Fibroblast of lung (primary cell): ENCODE measurements at regions not wholly inside any gene's neighbourhood (a gene's known extent, or its start where the extent isn't known, plus 50 kb on each side); places are given as distances from the start of the nearest gene placed in this dataset.

Source experiments
- DNase-seq, 2 donors: peaks; one replicate each; pipeline versions ENCODE4 v3.0.0 to v3.0.0-alpha.2; 2010; ENCODE audit warnings: low read depth in 2 of 2
- H2AFZ ChIP-seq: 2 replicates; pipeline ENCODE4 v1.5.1; 2012; ENCODE audit warnings: low read length, control low read depth, inconsistent platforms
- H3K27ac ChIP-seq: 2 replicates; pipeline ENCODE4 v1.5.1; 2011; ENCODE audit warnings: low read length, control low read depth; ENCODE audit not compliant: insufficient read depth
- H3K27me3 ChIP-seq: 2 replicates; pipeline ENCODE4 v1.5.1; 2011; ENCODE audit warnings: mild to moderate bottlenecking, low read length; ENCODE audit not compliant: control insufficient read depth, insufficient read depth
- H3K36me3 ChIP-seq: 2 replicates; pipeline ENCODE4 v1.5.1; 2011; ENCODE audit warnings: low read length; ENCODE audit not compliant: control insufficient read depth, insufficient read depth
- H3K4me1 ChIP-seq: 2 replicates; pipeline ENCODE4 v1.5.1; 2011; ENCODE audit warnings: low read length; ENCODE audit not compliant: control insufficient read depth, insufficient read depth; ENCODE audit errors: extremely low read depth
- H3K4me2 ChIP-seq: 2 replicates; pipeline ENCODE4 v1.5.1; 2011; ENCODE audit warnings: low read length, control low read depth; ENCODE audit not compliant: insufficient read depth; ENCODE audit errors: extremely low read depth
- H3K4me3 ChIP-seq, 4 experiments: fragments of 200-600 bp in 1 of 4; sonication (generic) in 1 of 4; replicated peaks in 1 of 4; 2 replicates each; pipeline ENCODE4 v1.5.1; 2011 to 2016; ENCODE audit warnings: low read length in 4 of 4, low read depth in 3 of 4, mild to moderate bottlenecking in 3 of 4, control low read depth in 2 of 4, inconsistent platforms in 1 of 4, mixed read lengths in 1 of 4; ENCODE audit not compliant: insufficient read depth in 1 of 4; ENCODE audit errors: control extremely low read depth in 1 of 4
- H3K79me2 ChIP-seq: 2 replicates; pipeline ENCODE4 v1.5.1; 2012; ENCODE audit warnings: mild to moderate bottlenecking, low read length, inconsistent platforms; ENCODE audit not compliant: control insufficient read depth, insufficient read depth
- H3K9ac ChIP-seq: 2 replicates; pipeline ENCODE4 v1.5.1; 2011; ENCODE audit warnings: mild to moderate bottlenecking, low read length, control low read depth; ENCODE audit not compliant: insufficient read depth
- H3K9me3 ChIP-seq: 2 replicates; pipeline ENCODE4 v1.5.1; 2012; ENCODE audit warnings: low read depth, low read length; ENCODE audit not compliant: control insufficient read depth, insufficient read depth
- H4K20me1 ChIP-seq: 2 replicates; pipeline ENCODE4 v1.5.1; 2011; ENCODE audit warnings: low read length; ENCODE audit not compliant: control insufficient read depth, insufficient read depth; ENCODE audit errors: extremely low read depth
- CTCF ChIP-seq, 2 donors: IDR thresholded peaks in 1 of 2; conservative IDR thresholded peaks in 1 of 2; 1 replicate in 1 of 2; 2 replicates in 1 of 2; pipeline ENCODE4 v1.5.1; 2011 to 2012; ENCODE audit warnings: low read length in 2 of 2, control low read depth in 1 of 2, inconsistent platforms in 1 of 2, low read depth in 1 of 2, mild to moderate bottlenecking in 1 of 2
- EZH2 ChIP-seq: IDR thresholded peaks from 2 replicates; pipeline ENCODE4 v1.5.1; 2012; ENCODE audit warnings: low read length, control low read depth, mild to moderate bottlenecking; ENCODE audit errors: missing control alignments

GRCh38 chr4:156168288-156168687 lies 214.6 kb upstream of the CTSO start:
- Histone ChIP-seq H3K36me3 (no peaks in the 10 kb centered on the region), H3K4me2 (no peak overlapping the region)

DNA sequence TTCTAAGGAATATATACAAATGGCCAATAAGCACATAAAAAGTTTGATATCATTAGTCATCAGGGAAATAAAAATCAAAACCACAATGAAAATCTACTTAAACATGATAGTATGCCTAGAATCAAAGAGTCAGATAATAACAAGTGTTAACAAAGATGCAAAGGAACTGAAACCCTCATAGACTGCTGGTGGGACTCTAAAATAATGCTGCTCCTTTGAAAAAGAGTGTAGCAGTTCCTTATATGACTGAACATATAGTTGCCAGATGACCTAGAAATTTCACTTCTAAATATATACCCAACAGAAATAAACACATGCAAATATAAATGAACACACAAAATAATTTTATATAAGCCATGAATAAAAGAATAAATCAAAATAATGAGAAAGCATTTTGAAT lies 205.1 kb upstream of the CTSO start:
- Histone ChIP-seq H3K9ac (no peak overlapping the region), H3K36me3 (no peaks in the 10 kb centered on the region), H3K79me2 (no peaks in the 10 kb centered on the region), H2AFZ (no peak overlapping the region), H4K20me1 (no peaks in the 10 kb centered on the region), H3K27ac (no peak overlapping the region), H3K4me1 (no peaks in the 10 kb centered on the region), H3K4me2 (no peak overlapping the region), H3K4me3 (no peak overlapping the region), H3K9me3 (no peaks in the 10 kb centered on the region), H3K27me3 (no peaks in the 10 kb centered on the region)
- no peak for TF ChIP-seq EZH2
- TF ChIP-seq CTCF (conservative IDR thresholded peaks at IDR 0.05 in 1 of 2, IDR thresholded peaks at IDR 0.05 in 1 of 2; ENCODE audit: low read depth in 1 of 2, low read length in 2 of 2), result no peak
- DNase-seq, result no peak

More at GRCh38 chr4:156168288-156168687, 214.6 kb upstream of the CTSO start:
- H3K4me3 ChIP-seq, result no peak overlapping the region
- no peak overlapping the region for H3K9ac ChIP-seq
- no peaks in the 10 kb centered on the region for H4K20me1 ChIP-seq
- H3K79me2 ChIP-seq, result no peaks in the 10 kb centered on the region
- no peaks in the 10 kb centered on the region for H3K4me1 ChIP-seq
- no peaks in the 10 kb centered on the region for H3K9me3 ChIP-seq
- DNase-seq, result no peak
- TF ChIP-seq CTCF (conservative IDR thresholded peaks at IDR 0.05 in 1 of 2, IDR thresholded peaks at IDR 0.05 in 1 of 2; ENCODE audit: low read depth in 1 of 2, low read length in 2 of 2) (no peak), EZH2 (no peak)
- no peak overlapping the region for H2AFZ ChIP-seq
- H3K27ac ChIP-seq, result no peak overlapping the region
- no peaks in the 10 kb centered on the region for H3K27me3 ChIP-seq

GRCh38 chr4:156154978-156155377 lies 201.3 kb upstream of the CTSO start:
- DNase-seq, result peak in 1 of 2 donors; percentile 17
- Histone ChIP-seq H3K27ac (no peak overlapping the region), H4K20me1 (no peaks in the 10 kb centered on the region), H3K9ac (no peak overlapping the region), H3K4me3 (no peak overlapping the region), H3K9me3 (no peaks in the 10 kb centered on the region), H3K4me2 (no peak overlapping the region), H3K27me3 (no peaks in the 10 kb centered on the region), H3K79me2 (no peaks in the 10 kb centered on the region), H3K36me3 (no peaks in the 10 kb centered on the region), H3K4me1 (no peaks in the 10 kb centered on the region), H2AFZ (no peak overlapping the region)
- peak; percentile 31 to 45 for TF ChIP-seq CTCF (conservative IDR thresholded peaks at IDR 0.05 in 1 of 2, IDR thresholded peaks at IDR 0.05 in 1 of 2; ENCODE audit: low read depth in 1 of 2, low read length in 2 of 2)
- TF ChIP-seq EZH2, result no peak
